Adrenal gland (tissue), 5 donors: ENCODE measurements at regions not wholly inside any gene's neighbourhood (a gene's known extent, or its start where the extent isn't known, plus 50 kb on each side); places are given as distances from the start of the nearest gene placed in this dataset.

Experiments
- POLR2A ChIP-seq, 2 donors: fragments of 450-650 bp; IDR thresholded peaks; one replicate each; pipeline ENCODE4 v1.6.1; 2017; ENCODE audit warnings: antibody characterized with exemption in 2 of 2, mild to moderate bottlenecking in 2 of 2, moderate library complexity in 1 of 2
- TF ChIP-seq, protein P1 (sequence below), 6 experiments: fragments of 450-650 bp in 4 of 6; fragments of 200-600 bp in 2 of 6; sonication (generic) in 1 of 6; IDR thresholded peaks; 1 replicate in 5 of 6; 2 replicates in 1 of 6; pipeline versions ENCODE4 v1.5.1 to v1.8.0; 2016 to 2021; ENCODE audit warnings: antibody characterized with exemption in 6 of 6, mild to moderate bottlenecking in 2 of 6, moderate library complexity in 1 of 6
- donor health status: DM: no; HTN: no; CAD: no.

DNA sequence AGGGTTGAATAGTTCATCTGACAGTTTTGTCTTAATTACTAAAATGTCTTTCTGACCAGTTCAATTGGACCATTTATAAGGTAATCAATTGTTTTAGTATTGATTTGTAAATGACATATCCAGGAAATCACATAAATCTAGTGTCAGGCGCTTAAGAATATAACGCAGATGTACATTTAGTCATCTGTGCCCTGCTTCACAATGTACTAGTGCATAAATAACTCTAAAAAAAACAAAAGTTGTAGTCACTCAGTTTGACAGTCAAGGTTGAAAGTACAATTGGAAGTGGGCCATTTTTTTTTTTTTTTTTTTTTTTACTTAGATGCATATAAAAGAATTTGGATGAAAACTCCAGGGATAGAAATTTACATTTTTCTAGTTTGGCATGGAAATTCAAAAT, 490.4 kb downstream of the PTPRC start:
- TF ChIP-seq, protein P1, sequence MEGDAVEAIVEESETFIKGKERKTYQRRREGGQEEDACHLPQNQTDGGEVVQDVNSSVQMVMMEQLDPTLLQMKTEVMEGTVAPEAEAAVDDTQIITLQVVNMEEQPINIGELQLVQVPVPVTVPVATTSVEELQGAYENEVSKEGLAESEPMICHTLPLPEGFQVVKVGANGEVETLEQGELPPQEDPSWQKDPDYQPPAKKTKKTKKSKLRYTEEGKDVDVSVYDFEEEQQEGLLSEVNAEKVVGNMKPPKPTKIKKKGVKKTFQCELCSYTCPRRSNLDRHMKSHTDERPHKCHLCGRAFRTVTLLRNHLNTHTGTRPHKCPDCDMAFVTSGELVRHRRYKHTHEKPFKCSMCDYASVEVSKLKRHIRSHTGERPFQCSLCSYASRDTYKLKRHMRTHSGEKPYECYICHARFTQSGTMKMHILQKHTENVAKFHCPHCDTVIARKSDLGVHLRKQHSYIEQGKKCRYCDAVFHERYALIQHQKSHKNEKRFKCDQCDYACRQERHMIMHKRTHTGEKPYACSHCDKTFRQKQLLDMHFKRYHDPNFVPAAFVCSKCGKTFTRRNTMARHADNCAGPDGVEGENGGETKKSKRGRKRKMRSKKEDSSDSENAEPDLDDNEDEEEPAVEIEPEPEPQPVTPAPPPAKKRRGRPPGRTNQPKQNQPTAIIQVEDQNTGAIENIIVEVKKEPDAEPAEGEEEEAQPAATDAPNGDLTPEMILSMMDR (IDR thresholded peaks at IDR 0.05) = no peak
- no peak for TF ChIP-seq POLR2A (IDR thresholded peaks at IDR 0.05)
